ENCODE measurements at regions not wholly inside any gene's neighbourhood (a gene's known extent, or its start where the extent isn't known, plus 50 kb on each side); places are given as distances from the start of the nearest gene placed in this dataset.
"Not testable (repeated sequence)": the region's sequence is repeated elsewhere in the genome, so short reads cannot be mapped to it uniquely, and the experiment has no call there.

GRCh38 chr13:65595916-65596315 lies 1634.2 kb downstream of the PCDH9 start:
- DNase-seq (ENCODE audit: low read depth, low spot score): no peak
- H3K4me3 ChIP-seq (ENCODE audit: low read length): no peak overlapping the region

- H3K4me3 ChIP-seq (ENCODE audit: low read length): no peak overlapping the region
- DNase-seq (ENCODE audit: low read depth, low spot score): no peak
Measured at GRCh38 chr13:65594298-65594781, 1635.8 kb downstream of the PCDH9 start.

- H3K4me3 ChIP-seq (ENCODE audit: low read length): no peak overlapping the region
- DNase-seq (ENCODE audit: low read depth, low spot score): no peak
Measured at GRCh38 chr13:65593298-65593874, 1636.8 kb downstream of the PCDH9 start.

GRCh38 chr13:65592731-65593130 lies 1637.4 kb downstream of the PCDH9 start:
- no peak for DNase-seq (ENCODE audit: low read depth, low spot score)
- no peak overlapping the region for H3K4me3 ChIP-seq (ENCODE audit: low read length)

GRCh38 chr13:65585346-65585745 lies 1644.8 kb downstream of the PCDH9 start:
- no peak for DNase-seq (ENCODE audit: low read depth, low spot score)
- H3K4me3 ChIP-seq (ENCODE audit: low read length): no peak overlapping the region

- no peak overlapping the region for H3K4me3 ChIP-seq (ENCODE audit: low read length)
- DNase-seq (ENCODE audit: low read depth, low spot score): no peak
Measured at GRCh38 chr13:65584126-65584525, 1646.0 kb downstream of the PCDH9 start.

GRCh38 chr13:65582160-65582559 lies 1648.0 kb downstream of the PCDH9 start:
- no peak for DNase-seq (ENCODE audit: low read depth, low spot score)
- no peak overlapping the region for H3K4me3 ChIP-seq (ENCODE audit: low read length)

GRCh38 chr13:65564561-65564960 lies 1665.6 kb downstream of the PCDH9 start:
- not testable (repeated sequence) for DNase-seq (ENCODE audit: low read depth, low spot score); H3K4me3 ChIP-seq (ENCODE audit: low read length)

- no peak overlapping the region for H3K4me3 ChIP-seq (ENCODE audit: low read length)
- no peak for DNase-seq (ENCODE audit: low read depth, low spot score)
Measured at GRCh38 chr13:65562305-65562704, 1667.8 kb downstream of the PCDH9 start.

- DNase-seq (ENCODE audit: low read depth, low spot score): no peak
- H3K4me3 ChIP-seq (ENCODE audit: low read length): no peak overlapping the region
Measured at GRCh38 chr13:65560936-65561335, 1669.2 kb downstream of the PCDH9 start.

- no peak overlapping the region for H3K4me3 ChIP-seq (ENCODE audit: low read length)
- DNase-seq (ENCODE audit: low read depth, low spot score): no peak
Measured at GRCh38 chr13:65555962-65556361, 1674.2 kb downstream of the PCDH9 start.

- DNase-seq (ENCODE audit: low read depth, low spot score): no peak
Measured at GRCh38 chr13:65553096-65553727, 1676.9 kb downstream of the PCDH9 start.

GRCh38 chr13:65551208-65551607 lies 1678.9 kb downstream of the PCDH9 start:
- no peak for DNase-seq (ENCODE audit: low read depth, low spot score)
- no peak overlapping the region for H3K4me3 ChIP-seq (ENCODE audit: low read length)

More at GRCh38 chr13:65553096-65553727, 1676.9 kb downstream of the PCDH9 start:
- H3K4me3 ChIP-seq (ENCODE audit: low read length): no peak overlapping the region

- DNase-seq (ENCODE audit: low read depth, low spot score): no peak
- no peak overlapping the region for H3K4me3 ChIP-seq (ENCODE audit: low read length)
Measured at GRCh38 chr13:65540175-65540574, 1690.0 kb downstream of the PCDH9 start.

GRCh38 chr13:65535370-65535769 lies 1694.8 kb downstream of the PCDH9 start:
- no peak for DNase-seq (ENCODE audit: low read depth, low spot score)

GRCh38 chr13:65532231-65532630 lies 1697.9 kb downstream of the PCDH9 start:
- DNase-seq (ENCODE audit: low read depth, low spot score): no peak
- no peak overlapping the region for H3K4me3 ChIP-seq (ENCODE audit: low read length)

More at GRCh38 chr13:65535370-65535769, 1694.8 kb downstream of the PCDH9 start:
- H3K4me3 ChIP-seq (ENCODE audit: low read length): no peak overlapping the region

- no peak overlapping the region for H3K4me3 ChIP-seq (ENCODE audit: low read length)
- DNase-seq (ENCODE audit: low read depth, low spot score): no peak
Measured at GRCh38 chr13:65530688-65531087, 1699.4 kb downstream of the PCDH9 start.

- DNase-seq (ENCODE audit: low read depth, low spot score): no peak
- no peak overlapping the region for H3K4me3 ChIP-seq (ENCODE audit: low read length)
Measured at GRCh38 chr13:65529541-65529940, 1700.6 kb downstream of the PCDH9 start.

GRCh38 chr13:65508745-65509144 lies 1721.4 kb downstream of the PCDH9 start:
- H3K4me3 ChIP-seq (ENCODE audit: low read length): no peak overlapping the region
- no peak for DNase-seq (ENCODE audit: low read depth, low spot score)

GRCh38 chr13:65508338-65508737 lies 1721.8 kb downstream of the PCDH9 start:
- H3K4me3 ChIP-seq (ENCODE audit: low read length): no peak overlapping the region
- DNase-seq (ENCODE audit: low read depth, low spot score): no peak

GRCh38 chr13:65505941-65506340 lies 1724.2 kb downstream of the PCDH9 start:
- DNase-seq (ENCODE audit: low read depth, low spot score): no peak
- H3K4me3 ChIP-seq (ENCODE audit: low read length): no peak overlapping the region

Data from Jurkat, Clone E6-1 (cell line).